ENCODE measurements at regions not wholly inside any gene's neighbourhood (a gene's known extent, or its start where the extent isn't known, plus 50 kb on each side); places are given as distances from the start of the nearest gene placed in this dataset.

DNA sequence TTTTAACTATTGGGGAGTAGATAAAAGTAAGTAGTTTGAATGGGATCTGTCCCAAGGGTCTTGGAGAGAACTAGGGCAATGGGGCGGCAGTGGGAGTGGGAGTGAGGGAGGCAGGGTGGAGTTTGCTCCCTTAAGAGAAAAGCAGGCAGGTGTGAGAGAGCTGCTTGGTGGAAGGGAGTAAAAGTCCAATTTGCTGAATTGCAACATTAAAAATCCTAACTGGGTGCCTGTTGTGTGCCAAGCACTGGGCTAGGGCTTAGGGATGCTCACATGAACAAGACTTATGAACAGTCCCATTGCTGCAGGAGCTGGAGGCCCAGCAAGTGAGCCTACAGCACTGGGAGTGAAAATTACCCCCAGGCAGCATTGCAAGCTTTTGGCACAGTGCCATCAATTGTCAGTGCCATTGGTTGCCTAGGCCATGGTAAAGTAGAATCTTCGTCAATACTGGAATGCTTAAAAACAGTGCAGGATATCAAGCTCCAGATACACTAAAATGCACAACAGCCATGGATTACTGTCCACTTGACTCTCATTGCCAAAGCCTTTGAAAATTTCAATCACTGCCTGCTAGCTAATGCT lies 277.7 kb upstream of the JARID2 start:
- Histone ChIP-seq H3K27ac (ENCODE audit: low read depth, low read length) (no peak overlapping the region), H3K9me3 (ENCODE audit: control insufficient read depth in 1 of 2, low read length in 2 of 2) (no peaks in the 10 kb centered on the region), H3K36me3 (ENCODE audit: insufficient read depth, low read length) (no peaks in the 10 kb centered on the region), H3K4me3 (ENCODE audit: low read length in 2 of 2) (no peak overlapping the region), H3K4me1 (ENCODE audit: insufficient read depth, low read length) (no peaks in the 10 kb centered on the region), H3K27me3 (ENCODE audit: insufficient read depth, low read length) (no peaks in the 10 kb centered on the region)
- Mint-ChIP-seq H3K27ac (no peak overlapping the region), H3K36me3 (no peaks in the 10 kb centered on the region), H3K9me3 (peaks cover 0 to 8% (median 4%) of the 10 kb centered on the region in 8 donors), H3K4me1 (no peaks in the 10 kb centered on the region), H3K27me3 (no peaks in the 10 kb centered on the region), H3K4me3 (no peak overlapping the region)
- intact Hi-C loops (cut with micrococcal nuclease) = no loop called here
- ChIA-PET CTCF (ENCODE audit: partially characterized antibody) (no interaction called here), POLR2A (ENCODE audit: partially characterized antibody) (no interaction called here)
- no peak for DNase-seq

DNA sequence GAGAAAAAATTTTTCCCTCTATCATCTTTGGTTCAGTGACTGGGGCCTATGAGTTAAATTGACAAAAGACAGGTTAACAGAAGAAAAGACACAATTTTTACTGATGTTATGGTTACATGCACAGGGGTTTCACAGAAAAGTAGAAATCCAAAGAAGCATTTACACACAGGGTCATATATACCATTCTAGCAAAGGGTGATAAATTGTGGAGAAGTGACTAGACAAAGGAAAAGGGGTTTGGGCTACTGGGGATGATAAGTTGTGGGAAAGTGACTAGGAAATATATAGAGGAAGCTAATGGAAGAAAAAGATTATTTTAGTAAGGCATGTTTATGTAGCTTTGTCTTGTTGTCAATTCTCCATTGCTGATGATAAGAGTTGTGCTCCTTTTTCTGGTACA lies 276.7 kb upstream of the JARID2 start:
- Mint-ChIP-seq H3K4me3 (no peak overlapping the region), H3K9me3 (peaks cover 0 to 8% (median 4%) of the 10 kb centered on the region in 8 donors), H3K4me1 (no peaks in the 10 kb centered on the region), H3K36me3 (no peaks in the 10 kb centered on the region), H3K27ac (no peak overlapping the region), H3K27me3 (no peaks in the 10 kb centered on the region)
- Histone ChIP-seq H3K4me1 (ENCODE audit: insufficient read depth, low read length) (no peaks in the 10 kb centered on the region), H3K36me3 (ENCODE audit: insufficient read depth, low read length) (no peaks in the 10 kb centered on the region), H3K27ac (ENCODE audit: low read depth, low read length) (no peak overlapping the region), H3K9me3 (ENCODE audit: control insufficient read depth in 1 of 2, low read length in 2 of 2) (no peaks in the 10 kb centered on the region), H3K4me3 (ENCODE audit: low read length in 2 of 2) (no peak overlapping the region), H3K27me3 (ENCODE audit: insufficient read depth, low read length) (no peaks in the 10 kb centered on the region)
- no peak for DNase-seq
- CTCF ChIA-PET (ENCODE audit: partially characterized antibody) = no interaction called here
- POLR2A ChIA-PET (ENCODE audit: partially characterized antibody) = no interaction called here
- intact Hi-C loops (cut with micrococcal nuclease) = no loop called here

DNA sequence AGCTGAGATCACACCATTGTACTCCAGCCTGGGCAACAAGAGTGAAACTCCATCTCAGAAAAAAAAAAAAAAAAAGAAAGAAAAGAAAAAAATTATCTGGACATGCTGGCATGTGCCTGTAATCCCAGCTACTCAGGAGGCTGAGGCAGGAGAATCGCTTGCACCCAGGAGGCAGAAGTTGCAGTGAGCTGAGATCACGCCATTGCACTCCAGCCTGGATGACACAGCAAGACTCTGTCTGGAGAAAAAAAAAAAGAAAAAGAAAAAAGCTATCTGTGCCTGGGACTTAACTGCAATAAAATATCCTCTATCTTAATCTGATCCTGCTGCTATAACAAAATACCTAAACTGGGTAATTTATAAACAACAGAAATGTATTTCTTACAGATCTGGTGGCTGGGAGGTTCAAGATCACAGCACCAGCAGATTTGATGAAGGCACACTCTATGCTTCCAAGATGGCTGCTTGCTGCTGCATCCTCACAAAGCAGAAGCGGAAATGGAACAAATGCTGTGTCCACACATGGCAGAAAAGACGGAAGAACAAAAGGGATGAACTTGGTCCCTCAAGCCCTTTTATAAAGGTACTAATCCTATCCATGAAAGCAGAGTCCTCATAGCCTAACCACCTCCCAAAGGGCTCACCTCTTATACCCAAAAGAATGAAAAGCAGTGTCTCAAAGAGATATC lies 273.3 kb upstream of the JARID2 start:
- Mint-ChIP-seq H3K4me1 (no peaks in the 10 kb centered on the region), H3K9me3 (peaks cover 0 to 8% (median 4%) of the 10 kb centered on the region in 8 donors), H3K4me3 (no peak overlapping the region), H3K27me3 (no peaks in the 10 kb centered on the region), H3K36me3 (no peaks in the 10 kb centered on the region), H3K27ac (no peak overlapping the region)
- Histone ChIP-seq H3K9me3 (ENCODE audit: control insufficient read depth in 1 of 2, low read length in 2 of 2) (no peaks in the 10 kb centered on the region), H3K36me3 (ENCODE audit: insufficient read depth, low read length) (no peaks in the 10 kb centered on the region), H3K27ac (ENCODE audit: low read depth, low read length) (no peak overlapping the region), H3K4me3 (ENCODE audit: low read length in 2 of 2) (no peak overlapping the region), H3K4me1 (ENCODE audit: insufficient read depth, low read length) (no peaks in the 10 kb centered on the region), H3K27me3 (ENCODE audit: insufficient read depth, low read length) (no peaks in the 10 kb centered on the region)
- intact Hi-C loops (cut with micrococcal nuclease) = no loop called here
- POLR2A ChIA-PET (ENCODE audit: partially characterized antibody) = no interaction called here
- CTCF ChIA-PET (ENCODE audit: partially characterized antibody) = no interaction called here
- no peak for DNase-seq

DNA sequence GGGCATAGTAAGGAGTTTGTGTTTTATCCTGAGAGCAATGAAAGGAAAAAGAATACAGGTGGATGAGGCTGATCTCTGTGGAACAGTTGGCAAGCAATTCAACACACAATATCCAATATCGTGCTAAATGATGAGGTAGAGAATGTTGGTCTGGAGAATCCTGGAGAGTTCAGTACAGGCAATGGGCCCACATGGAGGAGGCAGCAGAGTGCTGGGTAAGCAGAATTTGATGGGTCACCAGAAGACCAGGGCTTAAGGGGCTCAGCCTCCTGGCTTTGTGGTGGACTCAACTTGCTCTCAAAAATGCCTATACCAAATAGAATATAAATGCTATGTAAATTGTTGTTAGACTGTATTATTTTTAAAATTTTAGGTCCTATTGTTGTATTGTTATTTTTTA lies 271.5 kb upstream of the JARID2 start:
- POLR2A ChIA-PET (ENCODE audit: partially characterized antibody) = no interaction called here
- peaks cover 0 to 4% (median under 1%) of the 10 kb centered on the region in 8 donors for H3K9me3 Mint-ChIP-seq
- Histone ChIP-seq H3K4me1 (ENCODE audit: insufficient read depth, low read length) (no peaks in the 10 kb centered on the region), H3K4me3 (ENCODE audit: low read length in 2 of 2) (no peak overlapping the region), H3K27me3 (ENCODE audit: insufficient read depth, low read length) (no peaks in the 10 kb centered on the region), H3K27ac (ENCODE audit: low read depth, low read length) (no peak overlapping the region), H3K9me3 (ENCODE audit: control insufficient read depth in 1 of 2, low read length in 2 of 2) (no peaks in the 10 kb centered on the region), H3K36me3 (ENCODE audit: insufficient read depth, low read length) (no peaks in the 10 kb centered on the region)
- no peaks in the 10 kb centered on the region for H3K36me3 Mint-ChIP-seq
- intact Hi-C loops (cut with micrococcal nuclease) = no loop called here
- H3K27ac Mint-ChIP-seq = no peak overlapping the region
- H3K27me3 Mint-ChIP-seq = no peaks in the 10 kb centered on the region
- CTCF ChIA-PET (ENCODE audit: partially characterized antibody) = no interaction called here
- DNase-seq = no peak
- no peaks in the 10 kb centered on the region for H3K4me1 Mint-ChIP-seq
- no peak overlapping the region for H3K4me3 Mint-ChIP-seq

DNA sequence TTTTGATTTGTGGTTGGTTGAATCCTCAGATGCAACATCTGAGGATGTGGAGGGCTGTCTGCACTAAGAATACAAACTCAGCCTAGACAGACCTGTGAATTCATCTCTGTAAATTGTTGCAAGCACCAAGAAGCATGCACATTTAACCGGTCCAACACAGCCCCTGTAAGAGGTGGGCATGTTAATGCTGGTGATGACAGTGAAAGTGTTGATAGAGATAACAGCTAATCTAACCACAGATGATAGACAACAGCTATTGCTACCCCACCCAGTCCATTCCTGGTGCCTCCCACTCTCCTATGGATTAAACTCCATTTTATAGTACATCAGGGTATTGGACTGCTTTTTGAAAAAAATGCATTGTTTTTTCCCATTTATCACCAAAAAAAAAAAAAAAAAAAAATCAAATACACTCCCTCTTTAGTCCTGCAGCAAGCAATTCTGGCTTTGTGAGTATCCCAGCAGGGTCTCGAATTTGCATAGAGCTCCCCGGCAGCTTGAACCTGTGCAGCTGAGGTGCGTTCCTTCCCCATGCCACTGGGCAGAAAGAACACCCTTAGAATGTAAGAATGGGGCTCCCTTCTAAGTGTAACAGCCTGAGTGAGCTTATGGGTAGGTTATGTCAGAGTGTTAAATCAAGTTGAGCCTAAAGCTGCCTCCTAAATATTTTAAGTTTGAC lies 270.9 kb upstream of the JARID2 start:
- Histone ChIP-seq H3K27me3 (ENCODE audit: insufficient read depth, low read length) (no peaks in the 10 kb centered on the region), H3K27ac (ENCODE audit: low read depth, low read length) (no peak overlapping the region), H3K4me1 (ENCODE audit: insufficient read depth, low read length) (no peaks in the 10 kb centered on the region), H3K36me3 (ENCODE audit: insufficient read depth, low read length) (no peaks in the 10 kb centered on the region), H3K4me3 (ENCODE audit: low read length in 2 of 2) (no peak overlapping the region), H3K9me3 (ENCODE audit: control insufficient read depth in 1 of 2, low read length in 2 of 2) (no peaks in the 10 kb centered on the region)
- DNase-seq = no peak
- ChIA-PET CTCF (ENCODE audit: partially characterized antibody) (no interaction called here), POLR2A (ENCODE audit: partially characterized antibody) (no interaction called here)
- Mint-ChIP-seq H3K9me3 (peaks cover 0 to 3% (median 0%) of the 10 kb centered on the region in 8 donors), H3K4me3 (no peak overlapping the region), H3K27ac (no peak overlapping the region), H3K27me3 (no peaks in the 10 kb centered on the region), H3K4me1 (no peaks in the 10 kb centered on the region), H3K36me3 (no peaks in the 10 kb centered on the region)
- intact Hi-C loops (cut with micrococcal nuclease) = no loop called here

DNA sequence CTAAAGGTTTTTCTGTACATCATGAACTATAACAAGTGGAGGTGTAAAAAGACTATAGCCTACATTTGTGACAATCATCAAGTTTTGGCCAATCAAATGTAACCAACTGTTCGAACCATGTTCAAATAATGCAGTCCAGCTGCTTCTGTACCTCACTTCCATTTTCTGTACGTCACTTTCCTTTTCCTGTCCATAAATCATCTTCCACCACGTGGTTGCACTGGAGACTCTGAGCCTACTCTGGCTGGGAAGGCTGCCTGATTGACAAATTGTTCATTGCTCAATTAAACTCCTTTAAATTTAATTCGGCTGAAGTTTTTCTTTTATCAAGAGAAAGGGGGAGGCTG lies 270.4 kb upstream of the JARID2 start:
- no peaks in the 10 kb centered on the region for H3K4me1 Mint-ChIP-seq
- intact Hi-C loops (cut with micrococcal nuclease) = no loop called here
- no peak overlapping the region for H3K4me3 ChIP-seq (ENCODE audit: low read length in 2 of 2)
- DNase-seq = no peak
- no peaks in the 10 kb centered on the region for H3K27me3 ChIP-seq (ENCODE audit: insufficient read depth, low read length)
- CTCF ChIA-PET (ENCODE audit: partially characterized antibody) = no interaction called here
- no peaks in the 10 kb centered on the region for H3K9me3 ChIP-seq (ENCODE audit: control insufficient read depth in 1 of 2, low read length in 2 of 2)
- H3K36me3 Mint-ChIP-seq = no peaks in the 10 kb centered on the region
- POLR2A ChIA-PET (ENCODE audit: partially characterized antibody) = no interaction called here
- H3K9me3 Mint-ChIP-seq = peaks cover 0 to 3% (median 0%) of the 10 kb centered on the region in 8 donors
- no peaks in the 10 kb centered on the region for H3K4me1 ChIP-seq (ENCODE audit: insufficient read depth, low read length)
- H3K4me3 Mint-ChIP-seq = no peak overlapping the region
- H3K27me3 Mint-ChIP-seq = peaks cover 0 to under 1% of the 10 kb centered on the region in 2 donors
- no peaks in the 10 kb centered on the region for H3K36me3 ChIP-seq (ENCODE audit: insufficient read depth, low read length)
- H3K27ac Mint-ChIP-seq = no peak overlapping the region
- no peak overlapping the region for H3K27ac ChIP-seq (ENCODE audit: low read depth, low read length)

DNA sequence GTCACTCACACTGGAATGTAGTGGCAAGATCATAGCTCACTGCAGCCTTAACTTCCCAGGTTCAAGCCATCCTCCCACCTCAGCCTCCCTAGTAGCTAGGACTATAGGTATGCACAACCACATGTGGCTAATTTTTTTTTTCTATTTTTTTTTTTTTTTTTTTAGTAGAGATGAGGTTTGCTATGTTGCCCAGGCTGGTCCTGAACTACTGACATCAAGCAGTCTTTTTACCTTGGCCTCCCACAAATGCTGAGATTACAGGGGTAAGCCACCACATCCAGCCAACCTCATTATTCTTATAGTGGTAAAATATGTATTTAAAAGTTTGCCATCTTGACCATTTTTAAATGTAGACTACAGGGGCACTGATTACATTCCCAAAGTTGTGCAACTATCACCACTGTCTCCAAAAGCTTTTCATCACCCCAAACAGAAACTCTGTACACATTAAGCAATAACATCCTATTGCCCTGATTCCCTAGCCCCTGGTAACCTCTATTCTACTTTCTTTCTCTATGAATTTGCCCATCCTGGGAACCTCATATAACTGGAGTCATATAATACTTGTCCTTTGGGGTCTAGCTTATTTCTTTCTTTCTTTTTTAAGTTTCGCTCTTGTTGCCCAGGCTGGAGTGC lies 268.0 kb upstream of the JARID2 start:
- no peak for DNase-seq
- no peaks in the 10 kb centered on the region for H3K36me3 ChIP-seq (ENCODE audit: insufficient read depth, low read length)
- peaks cover 0 to 2% (median 0%) of the 10 kb centered on the region in 8 donors for H3K9me3 Mint-ChIP-seq
- H3K27me3 Mint-ChIP-seq = peaks cover 3 to 6% of the 10 kb centered on the region in 2 donors
- H3K27me3 ChIP-seq (ENCODE audit: insufficient read depth, low read length) = no peaks in the 10 kb centered on the region
- intact Hi-C loops (cut with micrococcal nuclease) = no loop called here
- no peaks in the 10 kb centered on the region for H3K9me3 ChIP-seq (ENCODE audit: control insufficient read depth in 1 of 2, low read length in 2 of 2)
- H3K27ac Mint-ChIP-seq = no peak overlapping the region
- H3K27ac ChIP-seq (ENCODE audit: low read depth, low read length) = no peak overlapping the region
- H3K4me1 Mint-ChIP-seq = no peaks in the 10 kb centered on the region
- ChIA-PET CTCF (ENCODE audit: partially characterized antibody) (no interaction called here), POLR2A (ENCODE audit: partially characterized antibody) (no interaction called here)
- H3K4me3 ChIP-seq (ENCODE audit: low read length in 2 of 2) = no peak overlapping the region
- no peaks in the 10 kb centered on the region for H3K4me1 ChIP-seq (ENCODE audit: insufficient read depth, low read length)
- no peaks in the 10 kb centered on the region for H3K36me3 Mint-ChIP-seq
- no peak overlapping the region for H3K4me3 Mint-ChIP-seq
